MM.1S (cell line): ENCODE measurements at regions not wholly inside any gene's neighbourhood (a gene's known extent, or its start where the extent isn't known, plus 50 kb on each side); places are given as distances from the start of the nearest gene placed in this dataset.

Source experiments
- DNase-seq: peaks from one replicate; pipeline ENCODE4 v3.0.0-alpha.2; 2015
- H2AFZ ChIP-seq: fragments of 300-600 bp; sonication (generic); 2 replicates; pipeline ENCODE4 v1.6.0; 2016; ENCODE audit warnings: antibody characterized with exemption, low read length
- H3F3A ChIP-seq: fragments of 300-600 bp; sonication (generic); 2 replicates; pipeline ENCODE4 v1.6.1; 2016; ENCODE audit warnings: mild to moderate bottlenecking, antibody characterized with exemption, low read length, moderate library complexity, mixed read lengths; ENCODE audit not compliant: insufficient read depth
- H3K27ac ChIP-seq: fragments of 300-600 bp; sonication (generic); 2 replicates; pipeline ENCODE4 v1.5.1; 2016; ENCODE audit warnings: mild to moderate bottlenecking, low read length
- H3K27me3 ChIP-seq: fragments of 300-600 bp; sonication (generic); replicated peaks from 2 replicates; pipeline ENCODE4 v1.6.0; 2016; ENCODE audit warnings: low read length; ENCODE audit not compliant: insufficient read depth
- H3K36me3 ChIP-seq: fragments of 300-600 bp; sonication (generic); replicated peaks from 2 replicates; pipeline ENCODE4 v1.6.1; 2016; ENCODE audit warnings: mild to moderate bottlenecking, low read length, mixed read lengths; ENCODE audit not compliant: insufficient read depth
- H3K4me1 ChIP-seq: fragments of 300-600 bp; sonication (generic); 2 replicates; pipeline ENCODE4 v1.6.1; 2016; ENCODE audit warnings: low read length, mixed read lengths
- H3K4me2 ChIP-seq: fragments of 300-600 bp; sonication (generic); 2 replicates; pipeline ENCODE4 v1.6.0; 2016; ENCODE audit warnings: low read depth, low read length
- H3K4me3 ChIP-seq: fragments of 300-600 bp; sonication (generic); 2 replicates; pipeline ENCODE4 v1.5.1; 2016; ENCODE audit warnings: low read length, mixed read lengths
- H3K79me2 ChIP-seq: fragments of 300-600 bp; sonication (generic); 2 replicates; pipeline ENCODE4 v1.6.1; 2016; ENCODE audit warnings: mixed run types, low read length, mixed read lengths
- H3K9ac ChIP-seq: fragments of 300-600 bp; sonication (generic); 2 replicates; pipeline ENCODE4 v1.6.1; 2016; ENCODE audit warnings: low read length, mixed read lengths
- H3K9me2 ChIP-seq: fragments of 300-600 bp; sonication (generic); replicated peaks from 2 replicates; pipeline ENCODE4 v1.6.1; 2016; ENCODE audit warnings: mild to moderate bottlenecking, low read length, mixed read lengths; ENCODE audit not compliant: insufficient read depth
- H3K9me3 ChIP-seq: fragments of 300-600 bp; sonication (generic); replicated peaks from 2 replicates; pipeline ENCODE4 v1.6.1; 2016; ENCODE audit warnings: mild to moderate bottlenecking, low read length, mixed read lengths; ENCODE audit not compliant: insufficient read depth
- H4K20me1 ChIP-seq: fragments of 300-600 bp; sonication (generic); 2 replicates; pipeline ENCODE4 v1.6.1; 2016; ENCODE audit warnings: mild to moderate bottlenecking, low read length, moderate library complexity, mixed read lengths; ENCODE audit not compliant: insufficient read depth
- EZH2 ChIP-seq: fragments of 300-600 bp; sonication (generic); optimal IDR thresholded peaks from 2 replicates; pipeline ENCODE3; 2017; ENCODE audit warnings: low read depth, mild to moderate bottlenecking, antibody characterized with exemption, low read length, mixed read lengths
- EZH2phosphoT487 ChIP-seq: fragments of 300-600 bp; sonication (generic); IDR thresholded peaks from 2 replicates; pipeline ENCODE4 v1.6.1; 2018; ENCODE audit warnings: antibody characterized with exemption, low read length
- TF ChIP-seq, protein P1 (sequence below): fragments of 300-600 bp; sonication (generic); IDR thresholded peaks from 2 replicates; pipeline ENCODE4 v1.5.1; 2016; ENCODE audit warnings: antibody characterized with exemption, low read length, mixed read lengths

DNA sequence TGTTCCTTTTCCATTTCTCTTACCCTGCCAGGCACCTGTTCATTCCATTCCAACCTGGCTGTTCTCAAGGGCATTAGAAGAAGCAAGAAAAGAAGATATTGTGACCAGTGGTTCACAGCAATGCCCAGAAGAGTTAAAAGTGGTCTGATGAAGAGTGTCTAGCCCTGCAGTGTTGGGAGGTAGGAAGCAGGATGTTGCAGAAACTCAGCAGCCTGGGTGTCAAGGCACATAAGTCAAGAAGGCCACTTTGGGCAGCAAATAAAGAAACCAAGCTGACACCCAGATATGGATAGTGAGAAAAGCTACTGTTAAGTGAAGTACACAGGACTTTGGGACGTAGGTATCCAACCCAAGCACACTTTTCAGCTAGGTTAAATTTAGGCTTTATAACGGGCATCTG lies 199.9 kb upstream of the SATB1 start:
- TF ChIP-seq EZH2phosphoT487: no peak
- no peak for TF ChIP-seq EZH2
- TF ChIP-seq, protein P1, sequence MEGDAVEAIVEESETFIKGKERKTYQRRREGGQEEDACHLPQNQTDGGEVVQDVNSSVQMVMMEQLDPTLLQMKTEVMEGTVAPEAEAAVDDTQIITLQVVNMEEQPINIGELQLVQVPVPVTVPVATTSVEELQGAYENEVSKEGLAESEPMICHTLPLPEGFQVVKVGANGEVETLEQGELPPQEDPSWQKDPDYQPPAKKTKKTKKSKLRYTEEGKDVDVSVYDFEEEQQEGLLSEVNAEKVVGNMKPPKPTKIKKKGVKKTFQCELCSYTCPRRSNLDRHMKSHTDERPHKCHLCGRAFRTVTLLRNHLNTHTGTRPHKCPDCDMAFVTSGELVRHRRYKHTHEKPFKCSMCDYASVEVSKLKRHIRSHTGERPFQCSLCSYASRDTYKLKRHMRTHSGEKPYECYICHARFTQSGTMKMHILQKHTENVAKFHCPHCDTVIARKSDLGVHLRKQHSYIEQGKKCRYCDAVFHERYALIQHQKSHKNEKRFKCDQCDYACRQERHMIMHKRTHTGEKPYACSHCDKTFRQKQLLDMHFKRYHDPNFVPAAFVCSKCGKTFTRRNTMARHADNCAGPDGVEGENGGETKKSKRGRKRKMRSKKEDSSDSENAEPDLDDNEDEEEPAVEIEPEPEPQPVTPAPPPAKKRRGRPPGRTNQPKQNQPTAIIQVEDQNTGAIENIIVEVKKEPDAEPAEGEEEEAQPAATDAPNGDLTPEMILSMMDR: no peak
- no peaks in the 10 kb centered on the region for H3K9me2 ChIP-seq

GRCh38 chr3:18623220-18623619 lies 198.1 kb upstream of the SATB1 start:
- Histone ChIP-seq H3K9ac (no peak overlapping the region), H3F3A (no peaks in the 10 kb centered on the region)

More for the DNA sequence above, 199.9 kb upstream of the SATB1 start:
- Histone ChIP-seq H3K4me2 (no peak overlapping the region), H3K9ac (no peak overlapping the region), H4K20me1 (no peaks in the 10 kb centered on the region), H3K27me3 (no peaks in the 10 kb centered on the region), H3K4me3 (no peak overlapping the region), H3K79me2 (no peaks in the 10 kb centered on the region), H3K9me3 (no peaks in the 10 kb centered on the region), H3K27ac (no peak overlapping the region), H3K36me3 (no peaks in the 10 kb centered on the region), H3F3A (no peaks in the 10 kb centered on the region), H2AFZ (no peak overlapping the region), H3K4me1 (no peaks in the 10 kb centered on the region)
- DNase-seq: no peak

DNA sequence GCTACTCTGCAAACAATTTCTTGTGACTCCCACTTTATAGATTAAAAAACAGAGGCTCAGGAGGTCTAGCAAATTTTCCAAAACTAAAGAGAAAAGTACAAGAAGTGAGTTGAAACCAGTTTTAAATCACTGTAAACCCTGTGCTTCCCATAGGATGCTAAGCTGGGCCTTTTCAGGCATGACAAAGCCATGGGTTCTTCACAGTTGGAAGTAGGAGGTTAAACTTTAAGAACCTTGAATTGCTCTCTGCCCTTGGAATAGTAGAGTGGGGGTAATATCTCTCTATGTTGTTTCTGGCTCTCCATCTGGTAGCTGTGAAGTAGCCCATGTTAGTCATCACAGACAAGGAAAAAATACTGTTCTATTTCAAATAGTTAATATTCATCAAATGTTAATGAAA lies 193.6 kb upstream of the SATB1 start:
- Histone ChIP-seq H3K36me3 (no peaks in the 10 kb centered on the region), H3K79me2 (no peaks in the 10 kb centered on the region), H3K27me3 (no peaks in the 10 kb centered on the region), H3K9ac (no peak overlapping the region), H3K4me3 (no peak overlapping the region), H4K20me1 (no peaks in the 10 kb centered on the region), H3F3A (no peaks in the 10 kb centered on the region), H3K9me3 (no peaks in the 10 kb centered on the region), H3K27ac (no peak overlapping the region), H3K4me2 (no peak overlapping the region), H2AFZ (no peak overlapping the region), H3K4me1 (no peaks in the 10 kb centered on the region), H3K9me2 (no peaks in the 10 kb centered on the region)
- DNase-seq: no peak
- no peak for TF ChIP-seq EZH2
- TF ChIP-seq, protein P1: no peak
- no peak for TF ChIP-seq EZH2phosphoT487

More at GRCh38 chr3:18623220-18623619, 198.1 kb upstream of the SATB1 start:
- no peak overlapping the region for H3K4me3 ChIP-seq
- H3K27me3 ChIP-seq: no peaks in the 10 kb centered on the region
- H3K9me3 ChIP-seq: no peaks in the 10 kb centered on the region
- H3K9me2 ChIP-seq: no peaks in the 10 kb centered on the region
- no peak for DNase-seq
- H3K4me1 ChIP-seq: no peaks in the 10 kb centered on the region
- H3K4me2 ChIP-seq: no peak overlapping the region
- no peak overlapping the region for H2AFZ ChIP-seq
- no peaks in the 10 kb centered on the region for H3K79me2 ChIP-seq
- H3K27ac ChIP-seq: no peak overlapping the region
- no peaks in the 10 kb centered on the region for H3K36me3 ChIP-seq
- no peaks in the 10 kb centered on the region for H4K20me1 ChIP-seq
- TF ChIP-seq EZH2phosphoT487: no peak
- TF ChIP-seq EZH2: no peak

GRCh38 chr3:18611991-18612390 lies 186.9 kb upstream of the SATB1 start:
- H3K27me3 ChIP-seq: no peaks in the 10 kb centered on the region
- no peak overlapping the region for H2AFZ ChIP-seq
- H3K9me3 ChIP-seq: no peaks in the 10 kb centered on the region
- H4K20me1 ChIP-seq: no peaks in the 10 kb centered on the region
- no peak overlapping the region for H3K4me3 ChIP-seq
- no peaks in the 10 kb centered on the region for H3K79me2 ChIP-seq
- DNase-seq: no peak
- H3K4me2 ChIP-seq: no peak overlapping the region
- H3K27ac ChIP-seq: no peak overlapping the region
- H3K36me3 ChIP-seq: no peaks in the 10 kb centered on the region
- TF ChIP-seq EZH2: no peak
- TF ChIP-seq, protein P1: no peak
- no peak for TF ChIP-seq EZH2phosphoT487
- no peaks in the 10 kb centered on the region for H3K9me2 ChIP-seq
- no peaks in the 10 kb centered on the region for H3K4me1 ChIP-seq
- no peaks in the 10 kb centered on the region for H3F3A ChIP-seq
- H3K9ac ChIP-seq: no peak overlapping the region
